Smooth muscle cell (in vitro differentiated cells): ENCODE measurements at regions not wholly inside any gene's neighbourhood (a gene's known extent, or its start where the extent isn't known, plus 50 kb on each side); places are given as distances from the start of the nearest gene placed in this dataset.

Experiments used
- DNase-seq: peaks from one replicate; lab custom pipeline; 2025; ENCODE audit not compliant: unreplicated experiment; lab: John Stamatoyannopoulos, UW
- H2AFZ ChIP-seq: fragments of 200-600 bp; sonication (generic); 2 replicates; pipeline ENCODE4 v1.6.0; 2016; ENCODE audit warnings: antibody characterized with exemption, low read depth, mild to moderate bottlenecking
- H3F3A ChIP-seq: fragments of 200-600 bp; sonication (generic); 2 replicates; pipeline ENCODE4 v1.6.0; 2017; ENCODE audit warnings: antibody characterized with exemption, low read depth
- H3K27ac ChIP-seq: fragments of 200-600 bp; sonication (generic); 2 replicates; pipeline ENCODE4 v1.5.1; 2016; ENCODE audit warnings: low read depth, mild to moderate bottlenecking
- H3K27me3 ChIP-seq: fragments of 200-600 bp; sonication (generic); 2 replicates; pipeline ENCODE4 v1.6.1; 2016; ENCODE audit warnings: low read depth, mild to moderate bottlenecking
- H3K36me3 ChIP-seq: fragments of 200-600 bp; sonication (generic); 2 replicates; pipeline ENCODE4 v1.5.1; 2016; ENCODE audit warnings: low read depth
- H3K4me1 ChIP-seq: fragments of 200-600 bp; sonication (generic); 2 replicates; pipeline ENCODE4 v1.5.1; 2016; ENCODE audit warnings: low read depth
- H3K4me2 ChIP-seq: fragments of 200-600 bp; sonication (generic); 2 replicates; pipeline ENCODE4 v1.6.0; 2016; ENCODE audit warnings: mild to moderate bottlenecking
- H3K4me3 ChIP-seq: fragments of 200-600 bp; sonication (generic); 2 replicates; pipeline ENCODE4 v1.5.1; 2016; ENCODE audit warnings: mild to moderate bottlenecking
- H3K79me2 ChIP-seq: fragments of 200-600 bp; sonication (generic); 2 replicates; pipeline ENCODE4 v1.6.0; 2016; ENCODE audit warnings: low read depth, mild to moderate bottlenecking
- H3K9ac ChIP-seq: fragments of 200-600 bp; sonication (generic); 2 replicates; pipeline ENCODE4 v1.6.0; 2016; ENCODE audit warnings: low read depth
- H3K9me3 ChIP-seq: fragments of 200-600 bp; sonication (generic); replicated peaks from 2 replicates; pipeline ENCODE4 v1.5.1; 2016; ENCODE audit warnings: low read depth
- H4K20me1 ChIP-seq: fragments of 200-600 bp; sonication (generic); 2 replicates; pipeline ENCODE4 v1.6.0; 2016; ENCODE audit warnings: low read depth
- CTCF ChIP-seq: fragments of 200-600 bp; sonication (generic); IDR thresholded peaks from 2 replicates; pipeline ENCODE4 v1.5.1; 2017; ENCODE audit warnings: borderline replicate concordance, mild to moderate bottlenecking, antibody characterized with exemption; ENCODE audit not compliant: insufficient read depth, poor library complexity, severe bottlenecking
- WGBS: methylation state at CpG from one replicate; pipeline ENCODE4 v1.1.7; 2016; ENCODE audit warnings: low lambda C conversion rate; 5-methylcytosine and 5-hydroxymethylcytosine counted together

GRCh38 chr15:87121336-87121735, 1041.7 kb downstream of the AGBL1 start:
- H3K79me2 ChIP-seq, result no peaks in the 10 kb centered on the region
- H3K9me3 ChIP-seq, result no peaks in the 10 kb centered on the region
- H3K4me3 ChIP-seq, result no peak overlapping the region
- H4K20me1 ChIP-seq, result no peaks in the 10 kb centered on the region
- H3K4me1 ChIP-seq, result no peaks in the 10 kb centered on the region
- no peaks in the 10 kb centered on the region for H3K36me3 ChIP-seq
- H3K9ac ChIP-seq, result no peak overlapping the region
- TF ChIP-seq CTCF, result no peak
- H3K27ac ChIP-seq, result no peak overlapping the region
- no peaks in the 10 kb centered on the region for H3K27me3 ChIP-seq
- WGBS, result 51% methylated on average over 2 of the region's 2 CpGs
- no peak overlapping the region for H2AFZ ChIP-seq
- H3F3A ChIP-seq, result no peaks in the 10 kb centered on the region
- DNase-seq, result no peak
- H3K4me2 ChIP-seq, result no peak overlapping the region

- no peaks in the 10 kb centered on the region for H3K4me1 ChIP-seq
- H3K79me2 ChIP-seq, result no peaks in the 10 kb centered on the region
- no peaks in the 10 kb centered on the region for H3K9me3 ChIP-seq
- DNase-seq, result no peak
- no peaks in the 10 kb centered on the region for H3K27me3 ChIP-seq
- H2AFZ ChIP-seq, result no peak overlapping the region
- H3K27ac ChIP-seq, result no peak overlapping the region
- H3K4me3 ChIP-seq, result no peak overlapping the region
- H3K4me2 ChIP-seq, result no peak overlapping the region
- H3F3A ChIP-seq, result no peaks in the 10 kb centered on the region
- TF ChIP-seq CTCF, result no peak
- no peak overlapping the region for H3K9ac ChIP-seq
- H4K20me1 ChIP-seq, result no peaks in the 10 kb centered on the region
- no peaks in the 10 kb centered on the region for H3K36me3 ChIP-seq
Observed at GRCh38 chr15:87120555-87120954, 1040.9 kb downstream of the AGBL1 start.

- H4K20me1 ChIP-seq, result no peaks in the 10 kb centered on the region
- H3K4me3 ChIP-seq, result no peak overlapping the region
- no peaks in the 10 kb centered on the region for H3K4me1 ChIP-seq
- no peak overlapping the region for H3K27ac ChIP-seq
- no peak overlapping the region for H2AFZ ChIP-seq
- H3K36me3 ChIP-seq, result no peaks in the 10 kb centered on the region
- H3K27me3 ChIP-seq, result no peaks in the 10 kb centered on the region
- H3K9me3 ChIP-seq, result no peaks in the 10 kb centered on the region
- WGBS, result 92% methylated on average over 4 of the region's 4 CpGs
- no peak for DNase-seq
- H3F3A ChIP-seq, result no peaks in the 10 kb centered on the region
- H3K79me2 ChIP-seq, result no peaks in the 10 kb centered on the region
- no peak overlapping the region for H3K9ac ChIP-seq
- TF ChIP-seq CTCF, result no peak
- H3K4me2 ChIP-seq, result no peak overlapping the region
Observed at GRCh38 chr15:87118846-87119245, 1039.2 kb downstream of the AGBL1 start.

- no peak overlapping the region for H3K4me3 ChIP-seq
- no peak for TF ChIP-seq CTCF
- no peaks in the 10 kb centered on the region for H3K4me1 ChIP-seq
- H3K27me3 ChIP-seq, result no peaks in the 10 kb centered on the region
- no peaks in the 10 kb centered on the region for H3K36me3 ChIP-seq
- H3K9ac ChIP-seq, result no peak overlapping the region
- DNase-seq, result no peak
- H2AFZ ChIP-seq, result no peak overlapping the region
- H3K79me2 ChIP-seq, result no peaks in the 10 kb centered on the region
- WGBS, result 79% methylated on average over 3 of the region's 3 CpGs
- H3K27ac ChIP-seq, result no peak overlapping the region
- no peaks in the 10 kb centered on the region for H4K20me1 ChIP-seq
- H3F3A ChIP-seq, result no peaks in the 10 kb centered on the region
- no peak overlapping the region for H3K4me2 ChIP-seq
- H3K9me3 ChIP-seq, result no peaks in the 10 kb centered on the region
Observed at GRCh38 chr15:87118435-87118834, 1038.8 kb downstream of the AGBL1 start.
